IMR-90 (cell line): ENCODE measurements at regions not wholly inside any gene's neighbourhood (a gene's known extent, or its start where the extent isn't known, plus 50 kb on each side); places are given as distances from the start of the nearest gene placed in this dataset.

ENCODE experiments used
- ATAC-seq: fragments of 200-7000 bp; cut with Tn5 transposase; 2 replicates; pipeline ENCODE4 v1.9.1; 2020; ENCODE audit warnings: low read depth, mild to moderate bottlenecking, moderate library complexity
- BruUV-seq: library from RNA; stranded (reverse); fragments of 400-500 nt; replicated peaks from 2 replicates; lab custom pipeline; 2021; lab: Mats Ljungman, UMichigan
- CTCF ChIA-PET: fragments of 300-600 bp; formaldehyde crosslinking; extraction: SDS; loops from one replicate; lab custom pipeline; 2021; ENCODE audit warnings: antibody characterized with exemption; lab: Yijun Ruan, JAX
- POLR2A ChIA-PET: fragments of 300-600 bp; sonication (Branson Sonifier 250); formaldehyde crosslinking; loops from one replicate; lab custom pipeline; 2022; ENCODE audit warnings: antibody characterized with exemption; ENCODE audit not compliant: unreplicated experiment; lab: Charles Lee
- DNase-seq: peaks from one replicate; pipeline ENCODE4 v3.0.0; 2013
- H2AFZ ChIP-seq: replicated peaks from 2 replicates; pipeline ENCODE3; 2013; ENCODE audit warnings: low read length, mild to moderate bottlenecking; ENCODE audit not compliant: poor library complexity
- H2AK5ac ChIP-seq: 2 replicates; pipeline ENCODE4 v1.6.1; 2013; ENCODE audit warnings: low read depth, low read length, inconsistent platforms
- H2AK9ac ChIP-seq: replicated peaks from 2 replicates; pipeline ENCODE3; 2013; ENCODE audit warnings: mild to moderate bottlenecking, low read depth, low read length, moderate library complexity; ENCODE audit not compliant: poor library complexity
- H2BK120ac ChIP-seq: 2 replicates; pipeline ENCODE4 v1.6.1; 2013; ENCODE audit warnings: low read depth, low read length, inconsistent platforms
- H2BK15ac ChIP-seq: 3 replicates; pipeline ENCODE4 v1.6.1; 2013; ENCODE audit warnings: low read depth, low read length, inconsistent platforms
- H2BK20ac ChIP-seq: 2 replicates; pipeline ENCODE4 v1.6.1; 2013; ENCODE audit warnings: low read depth, mild to moderate bottlenecking, inconsistent platforms, low read length, moderate library complexity
- H2BK5ac ChIP-seq: 2 replicates; pipeline ENCODE4 v1.6.1; 2013; ENCODE audit warnings: mild to moderate bottlenecking, low read depth, low read length, inconsistent platforms; ENCODE audit not compliant: poor library complexity, severe bottlenecking
- H3K14ac ChIP-seq: replicated peaks from 2 replicates; pipeline ENCODE4 v1.6.1; 2013; ENCODE audit warnings: low read depth, low read length, inconsistent platforms
- H3K18ac ChIP-seq: 2 replicates; pipeline ENCODE4 v1.6.1; 2013; ENCODE audit warnings: low read depth, low read length, control low read depth
- H3K23ac ChIP-seq: 2 replicates; pipeline ENCODE4 v1.6.1; 2013; ENCODE audit warnings: low read depth, low read length, inconsistent platforms
- H3K27ac ChIP-seq: 2 replicates; pipeline ENCODE4 v1.5.1; 2013; ENCODE audit warnings: mild to moderate bottlenecking, control low read depth, low read length; ENCODE audit not compliant: insufficient read depth
- H3K27me3 ChIP-seq: 2 replicates; pipeline ENCODE4 v1.6.1; 2013; ENCODE audit warnings: low read length; ENCODE audit not compliant: control insufficient read depth, insufficient read depth
- H3K36me3 ChIP-seq: 2 replicates; pipeline ENCODE4 v1.6.1; 2013; ENCODE audit warnings: low read length, mixed read lengths; ENCODE audit not compliant: control insufficient read depth, insufficient read depth
- H3K4ac ChIP-seq: 2 replicates; pipeline ENCODE4 v1.6.1; 2013; ENCODE audit warnings: low read depth, low read length, inconsistent platforms
- H3K4me1 ChIP-seq: 2 replicates; pipeline ENCODE4 v1.6.1; 2013; ENCODE audit warnings: low read length, mixed read lengths; ENCODE audit not compliant: control insufficient read depth, insufficient read depth
- H3K4me2 ChIP-seq: 2 replicates; pipeline ENCODE4 v1.6.1; 2013; ENCODE audit warnings: low read depth, mild to moderate bottlenecking, control low read depth, low read length, moderate library complexity
- H3K4me3 ChIP-seq: 2 replicates; pipeline ENCODE4 v1.5.1; 2013; ENCODE audit warnings: low read depth, mild to moderate bottlenecking, control low read depth, low read length, moderate library complexity; ENCODE audit not compliant: insufficient read depth
- H3K56ac ChIP-seq: 2 replicates; pipeline ENCODE4 v1.6.1; 2013; ENCODE audit warnings: low read length, inconsistent platforms; ENCODE audit not compliant: insufficient read depth; ENCODE audit errors: extremely low read depth
- H3K79me1 ChIP-seq, 2 experiments: 2 replicates each; pipeline ENCODE4 v1.6.1; 2013; ENCODE audit warnings: low read length in 2 of 2, inconsistent platforms in 1 of 2, low read depth in 1 of 2
- H3K9ac ChIP-seq: 2 replicates; pipeline ENCODE4 v1.6.1; 2013; ENCODE audit warnings: low read depth, low read length, control low read depth
- H3K9me1 ChIP-seq: 2 replicates; pipeline ENCODE4 v1.6.1; 2013; ENCODE audit warnings: low read length, inconsistent platforms; ENCODE audit not compliant: insufficient read depth
- H3K9me3 ChIP-seq: 2 replicates; pipeline ENCODE4 v1.6.1; 2013; ENCODE audit warnings: low read length; ENCODE audit not compliant: control insufficient read depth, insufficient read depth
- H4K20me1 ChIP-seq: 2 replicates; pipeline ENCODE4 v1.6.1; 2013; ENCODE audit warnings: low read length, inconsistent platforms; ENCODE audit not compliant: insufficient read depth
- H4K5ac ChIP-seq: 2 replicates; pipeline ENCODE4 v1.6.1; 2013; ENCODE audit warnings: mild to moderate bottlenecking, low read depth, low read length, control low read depth
- H4K8ac ChIP-seq, 2 experiments: 2 replicates each; pipeline ENCODE4 v1.6.1; 2013; ENCODE audit warnings: low read depth in 2 of 2, low read length in 2 of 2, control low read depth in 1 of 2, inconsistent platforms in 1 of 2
- H4K91ac ChIP-seq: 2 replicates; pipeline ENCODE4 v1.6.1; 2013; ENCODE audit warnings: low read depth, low read length, inconsistent platforms; ENCODE audit not compliant: insufficient read depth
- BHLHE40 ChIP-seq: fragments of 150-350 bp; IDR thresholded peaks from 2 replicates; pipeline ENCODE4 v1.6.1; 2016; ENCODE audit warnings: mild to moderate bottlenecking, low read depth, low read length
- CEBPB ChIP-seq: IDR thresholded peaks from 2 replicates; pipeline ENCODE4 v1.6.1; 2012; ENCODE audit warnings: low read depth, low read length, improper control_type of control experiment
- CHD1 ChIP-seq: IDR thresholded peaks from 2 replicates; pipeline ENCODE4 v1.6.1; 2012; ENCODE audit warnings: low read depth, low read length, improper control_type of control experiment
- FOS ChIP-seq: fragments of 150-350 bp; IDR thresholded peaks from 2 replicates; pipeline ENCODE4 v1.6.1; 2016; ENCODE audit warnings: low read depth, low read length
- MAFK ChIP-seq: IDR thresholded peaks from 2 replicates; pipeline ENCODE4 v1.6.1; 2012; ENCODE audit warnings: low read depth, low read length, improper control_type of control experiment
- POLR2A ChIP-seq: IDR thresholded peaks from 2 replicates; pipeline ENCODE4 v1.6.1; 2012; ENCODE audit warnings: mild to moderate bottlenecking, low read depth, low read length
- RCOR1 ChIP-seq: IDR thresholded peaks from 2 replicates; pipeline ENCODE4 v1.6.1; 2012; ENCODE audit warnings: mild to moderate bottlenecking, low read length, improper control_type of control experiment; ENCODE audit not compliant: insufficient replicate concordance
- RFX5 ChIP-seq: IDR thresholded peaks from 2 replicates; pipeline ENCODE4 v1.8.0; 2012; ENCODE audit warnings: low read depth, mild to moderate bottlenecking, low read length, moderate library complexity
- SMC3 ChIP-seq: fragments of 150-350 bp; IDR thresholded peaks from 2 replicates; pipeline ENCODE4 v1.6.1; 2016; ENCODE audit warnings: low read depth, mild to moderate bottlenecking, antibody characterized with exemption, low read length, moderate library complexity
- WGBS, 2 experiments: methylation state at CpG; one replicate each; pipeline versions ENCODE4 v1.1.5 to v1.1.7; 2013; ENCODE audit warnings: missing lambda C conversion rate in 2 of 2; ENCODE audit not compliant: insufficient read length in 1 of 2; ENCODE audit errors: extremely low coverage in 2 of 2; 5-methylcytosine and 5-hydroxymethylcytosine counted together
- dilution Hi-C: fragments of 300-500 bp; cut with HindIII; formaldehyde crosslinking; loops from one replicate; pipeline ENCODE4 v1.14.3; 2018; ENCODE audit warnings: low sequenced_read_pairs; ENCODE audit not compliant: unreplicated experiment
- in situ Hi-C: fragments of 300-500 bp; cut with MboI; formaldehyde crosslinking; loops from 3 replicates; pipeline ENCODE4 v1.14.3; 2019; ENCODE audit warnings: low sequenced_read_pairs, inconsistent platforms, mixed read lengths
- intact Hi-C: fragments of 100-400 bp; cut with micrococcal nuclease; formaldehyde crosslinking; loops from 2 replicates; pipeline ENCODE4 v1.10.0; 2022
- TF ChIP-seq, protein P1 (sequence below): conservative IDR thresholded peaks from 2 replicates; pipeline ENCODE4 v1.5.1; 2012; ENCODE audit warnings: mild to moderate bottlenecking, low read depth, low read length, improper control_type of control experiment
- TF ChIP-seq, protein P2 (sequence below): fragments of 150-350 bp; IDR thresholded peaks from 2 replicates; pipeline ENCODE4 v1.6.1; 2017; ENCODE audit warnings: mild to moderate bottlenecking, antibody characterized with exemption, low read length, low read depth
- TF ChIP-seq, protein P3 (sequence below): fragments of 150-350 bp; IDR thresholded peaks from 2 replicates; pipeline ENCODE4 v1.6.1; 2016; ENCODE audit warnings: low read depth, mild to moderate bottlenecking, low read length, moderate library complexity, borderline replicate concordance

DNA sequence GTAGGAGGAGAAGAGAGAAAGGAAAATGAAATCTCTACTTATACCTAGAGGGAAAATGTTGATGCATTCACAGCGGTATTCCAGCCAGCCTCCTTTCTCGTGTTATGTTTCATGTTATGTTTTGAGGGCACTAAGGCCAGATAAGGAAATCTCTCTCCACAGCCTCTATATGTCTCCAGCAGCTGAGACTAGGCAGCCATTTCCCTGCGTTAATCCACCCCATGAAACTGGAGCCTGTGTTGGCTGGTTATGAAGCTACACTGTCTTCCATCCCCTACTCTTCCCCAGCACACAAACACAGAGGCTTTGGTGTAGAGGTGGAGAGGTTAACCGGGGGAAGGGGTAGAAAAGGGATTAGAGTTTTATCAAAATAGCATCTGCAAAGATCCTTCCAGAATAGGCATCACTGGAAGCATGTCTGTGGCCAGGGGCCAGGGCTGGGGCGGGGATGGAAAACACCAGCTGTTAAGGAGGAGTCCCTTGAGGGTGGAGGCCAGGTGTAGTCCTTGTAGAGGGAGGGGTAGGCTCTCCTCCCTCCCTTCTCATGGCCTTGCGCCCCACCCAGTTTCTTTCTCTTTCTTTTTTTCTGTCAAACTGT is 100.9 kb upstream of the TNP1 start:
- no TSS peak for BruUV-seq
- Histone ChIP-seq H2AK9ac (no peak overlapping the region), H3K27me3 (no peaks in the 10 kb centered on the region; the same call in 1 of the 2 replicates), H2AK5ac (no peak overlapping the region), H3K14ac (no peak overlapping the region), H4K8ac (no peak overlapping the region), H2BK120ac (no peak overlapping the region), H4K20me1 (no peaks in the 10 kb centered on the region), H3K4ac (no peak overlapping the region), H3K36me3 (no peaks in the 10 kb centered on the region), H3K9me1 (no peaks in the 10 kb centered on the region), H3K27ac (no peak overlapping the region), H3K9me3 (no peaks in the 10 kb centered on the region), H4K91ac (no peak overlapping the region), H3K23ac (no peak overlapping the region), H2AFZ (no peak overlapping the region), H2BK20ac (no peak overlapping the region), H4K5ac (no peak overlapping the region), H3K4me1 (no peaks in the 10 kb centered on the region), H3K79me1 (no peaks in the 10 kb centered on the region), H2BK15ac (no peak overlapping the region), H2BK5ac (no peak overlapping the region), H3K9ac (no peak overlapping the region), H3K56ac (no peak overlapping the region), H3K18ac (no peak overlapping the region), H3K4me2 (no peak overlapping the region), H3K4me3 (no peak overlapping the region)
- in situ Hi-C loops (no loop called here), dilution Hi-C loops (no loop called here), intact Hi-C loops (no loop called here)
- WGBS, 2 experiments, result no CpG with 5 or more reads among the region's 6 CpGs
- TF ChIP-seq RCOR1 (no peak), CHD1 (no peak), RFX5 (no peak), MAFK (no peak), CEBPB (no peak), FOS (no peak), SMC3 (no peak), BHLHE40 (no peak), POLR2A (no peak)
- TF ChIP-seq, protein P1, sequence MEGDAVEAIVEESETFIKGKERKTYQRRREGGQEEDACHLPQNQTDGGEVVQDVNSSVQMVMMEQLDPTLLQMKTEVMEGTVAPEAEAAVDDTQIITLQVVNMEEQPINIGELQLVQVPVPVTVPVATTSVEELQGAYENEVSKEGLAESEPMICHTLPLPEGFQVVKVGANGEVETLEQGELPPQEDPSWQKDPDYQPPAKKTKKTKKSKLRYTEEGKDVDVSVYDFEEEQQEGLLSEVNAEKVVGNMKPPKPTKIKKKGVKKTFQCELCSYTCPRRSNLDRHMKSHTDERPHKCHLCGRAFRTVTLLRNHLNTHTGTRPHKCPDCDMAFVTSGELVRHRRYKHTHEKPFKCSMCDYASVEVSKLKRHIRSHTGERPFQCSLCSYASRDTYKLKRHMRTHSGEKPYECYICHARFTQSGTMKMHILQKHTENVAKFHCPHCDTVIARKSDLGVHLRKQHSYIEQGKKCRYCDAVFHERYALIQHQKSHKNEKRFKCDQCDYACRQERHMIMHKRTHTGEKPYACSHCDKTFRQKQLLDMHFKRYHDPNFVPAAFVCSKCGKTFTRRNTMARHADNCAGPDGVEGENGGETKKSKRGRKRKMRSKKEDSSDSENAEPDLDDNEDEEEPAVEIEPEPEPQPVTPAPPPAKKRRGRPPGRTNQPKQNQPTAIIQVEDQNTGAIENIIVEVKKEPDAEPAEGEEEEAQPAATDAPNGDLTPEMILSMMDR, result no peak
- TF ChIP-seq, protein P2, sequence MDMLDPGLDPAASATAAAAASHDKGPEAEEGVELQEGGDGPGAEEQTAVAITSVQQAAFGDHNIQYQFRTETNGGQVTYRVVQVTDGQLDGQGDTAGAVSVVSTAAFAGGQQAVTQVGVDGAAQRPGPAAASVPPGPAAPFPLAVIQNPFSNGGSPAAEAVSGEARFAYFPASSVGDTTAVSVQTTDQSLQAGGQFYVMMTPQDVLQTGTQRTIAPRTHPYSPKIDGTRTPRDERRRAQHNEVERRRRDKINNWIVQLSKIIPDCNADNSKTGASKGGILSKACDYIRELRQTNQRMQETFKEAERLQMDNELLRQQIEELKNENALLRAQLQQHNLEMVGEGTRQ, result no peak
- TF ChIP-seq, protein P3, sequence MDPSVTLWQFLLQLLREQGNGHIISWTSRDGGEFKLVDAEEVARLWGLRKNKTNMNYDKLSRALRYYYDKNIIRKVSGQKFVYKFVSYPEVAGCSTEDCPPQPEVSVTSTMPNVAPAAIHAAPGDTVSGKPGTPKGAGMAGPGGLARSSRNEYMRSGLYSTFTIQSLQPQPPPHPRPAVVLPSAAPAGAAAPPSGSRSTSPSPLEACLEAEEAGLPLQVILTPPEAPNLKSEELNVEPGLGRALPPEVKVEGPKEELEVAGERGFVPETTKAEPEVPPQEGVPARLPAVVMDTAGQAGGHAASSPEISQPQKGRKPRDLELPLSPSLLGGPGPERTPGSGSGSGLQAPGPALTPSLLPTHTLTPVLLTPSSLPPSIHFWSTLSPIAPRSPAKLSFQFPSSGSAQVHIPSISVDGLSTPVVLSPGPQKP, result no peak
- ChIA-PET POLR2A (no interaction called here), CTCF (no interaction called here)
- ATAC-seq (no peak), DNase-seq (no peak)
